Activated CD8-positive, alpha-beta T cell treated with anti-CD3 and anti-CD28 coated beads for 36 hours (primary cell): ENCODE measurements at regions not wholly inside any gene's neighbourhood (a gene's known extent, or its start where the extent isn't known, plus 50 kb on each side); places are given as distances from the start of the nearest gene placed in this dataset.

Experiments
- ATAC-seq: fragments of 200-7000 bp; cut with Tn5 transposase; one replicate; pipeline ENCODE4 v1.10.0; 2021; ENCODE audit warnings: mild to moderate bottlenecking, moderate library complexity
- CTCF ChIA-PET: fragments of 350-600 bp; sonication (Branson Sonifier 250); formaldehyde crosslinking; loops from one replicate; lab custom pipeline; 2021; ENCODE audit warnings: antibody characterized with exemption; lab: Charles Lee
- POLR2A ChIA-PET: fragments of 350-600 bp; sonication (Branson Sonifier 250); formaldehyde crosslinking; loops from one replicate; lab custom pipeline; 2021; ENCODE audit warnings: antibody characterized with exemption; lab: Charles Lee
- DNase-seq: peaks from one replicate; pipeline ENCODE4 v3.0.0-alpha.2; 2020
- H3K27ac Mint-ChIP-seq: one replicate; pipeline ENCODE4 v1.8.0; 2021; ENCODE audit warnings: mild to moderate bottlenecking, mixed read lengths
- H3K27me3 Mint-ChIP-seq: one replicate; pipeline ENCODE4 v1.8.0; 2021; ENCODE audit warnings: mixed read lengths
- H3K36me3 Mint-ChIP-seq: one replicate; pipeline ENCODE4 v1.8.0; 2021; ENCODE audit warnings: low read depth, mixed read lengths
- H3K4me1 Mint-ChIP-seq: one replicate; pipeline ENCODE4 v1.8.0; 2021; ENCODE audit warnings: low read depth, mixed read lengths
- H3K4me3 Mint-ChIP-seq: one replicate; pipeline ENCODE4 v1.8.0; 2021; ENCODE audit warnings: mild to moderate bottlenecking, moderate library complexity, mixed read lengths
- H3K9me3 Mint-ChIP-seq: one replicate; pipeline ENCODE4 v1.8.0; 2021; ENCODE audit warnings: mixed read lengths
- CTCF ChIP-seq: fragments of 200-600 bp; IDR thresholded peaks from one replicate; pipeline ENCODE4 v1.8.0; 2022; ENCODE audit warnings: antibody characterized with exemption, mild to moderate bottlenecking
- intact Hi-C: fragments of 100-400 bp; cut with micrococcal nuclease; formaldehyde crosslinking; loops from one replicate; pipeline ENCODE4 v1.10.0; 2022

GRCh38 chr1:113283914-113284313, 106.4 kb upstream of the MAGI3 start:
- ATAC-seq (no peak), DNase-seq (no peak)
- no peak for TF ChIP-seq CTCF
- Mint-ChIP-seq H3K4me3 (no peak overlapping the region), H3K27me3 (peaks cover 29% of the 10 kb centered on the region), H3K36me3 (no peaks in the 10 kb centered on the region), H3K27ac (no peak overlapping the region), H3K4me1 (no peaks in the 10 kb centered on the region), H3K9me3 (no peaks in the 10 kb centered on the region)
- intact Hi-C loops = no loop called here
- ChIA-PET CTCF (no interaction called here), POLR2A (no interaction called here)

- ATAC-seq = no peak
- H3K36me3 Mint-ChIP-seq = no peaks in the 10 kb centered on the region
- H3K27me3 Mint-ChIP-seq = peaks cover 26% of the 10 kb centered on the region
- DNase-seq = no peak
- ChIA-PET CTCF (no interaction called here), POLR2A (no interaction called here)
- no peaks in the 10 kb centered on the region for H3K4me1 Mint-ChIP-seq
- H3K4me3 Mint-ChIP-seq = no peak overlapping the region
- no peaks in the 10 kb centered on the region for H3K9me3 Mint-ChIP-seq
- no peak for TF ChIP-seq CTCF
- intact Hi-C loops = no loop called here
- no peak overlapping the region for H3K27ac Mint-ChIP-seq
Observed at GRCh38 chr1:113286156-113286555, 104.2 kb upstream of the MAGI3 start.

- intact Hi-C loops = no loop called here
- no peaks in the 10 kb centered on the region for H3K36me3 Mint-ChIP-seq
- no peaks in the 10 kb centered on the region for H3K9me3 Mint-ChIP-seq
- DNase-seq = no peak
- CTCF ChIA-PET = no interaction called here
- no peak for ATAC-seq
- no peak overlapping the region for H3K27ac Mint-ChIP-seq
- no peak overlapping the region for H3K4me3 Mint-ChIP-seq
- H3K27me3 Mint-ChIP-seq = peaks cover 28% of the 10 kb centered on the region
- POLR2A ChIA-PET = no interaction called here
- no peaks in the 10 kb centered on the region for H3K4me1 Mint-ChIP-seq
- no peak for TF ChIP-seq CTCF
Observed at GRCh38 chr1:113291777-113292602, 98.3 kb upstream of the MAGI3 start.

- no peak for TF ChIP-seq CTCF
- ChIA-PET POLR2A (interaction anchor here (0.6 kb wide), 1 partner anchor 34 kb away, joined by 3 read pairs; no protein-coding TSS in a partner anchor), CTCF (no interaction called here)
- intact Hi-C loops = no loop called here
- Mint-ChIP-seq H3K27ac (no peak overlapping the region), H3K27me3 (peaks cover 25% of the 10 kb centered on the region), H3K4me3 (no peak overlapping the region), H3K36me3 (no peaks in the 10 kb centered on the region), H3K4me1 (no peaks in the 10 kb centered on the region), H3K9me3 (no peaks in the 10 kb centered on the region)
- no peak for DNase-seq
- no peak for ATAC-seq
Observed at GRCh38 chr1:113292603-113293255, 97.6 kb upstream of the MAGI3 start.

- H3K27ac Mint-ChIP-seq = no peak overlapping the region
- H3K9me3 Mint-ChIP-seq = no peaks in the 10 kb centered on the region
- no peaks in the 10 kb centered on the region for H3K36me3 Mint-ChIP-seq
- TF ChIP-seq CTCF = no peak
- peaks cover 28% of the 10 kb centered on the region for H3K27me3 Mint-ChIP-seq
- ATAC-seq = no peak
- H3K4me1 Mint-ChIP-seq = no peaks in the 10 kb centered on the region
- CTCF ChIA-PET = no interaction called here
- no peak overlapping the region for H3K4me3 Mint-ChIP-seq
- intact Hi-C loops = no loop called here
- no peak for DNase-seq
- POLR2A ChIA-PET = no interaction called here
Observed at GRCh38 chr1:113293256-113293626, 97.1 kb upstream of the MAGI3 start.
